ENCODE measurements at regions not wholly inside any gene's neighbourhood (a gene's known extent, or its start where the extent isn't known, plus 50 kb on each side); places are given as distances from the start of the nearest gene placed in this dataset.

DNA sequence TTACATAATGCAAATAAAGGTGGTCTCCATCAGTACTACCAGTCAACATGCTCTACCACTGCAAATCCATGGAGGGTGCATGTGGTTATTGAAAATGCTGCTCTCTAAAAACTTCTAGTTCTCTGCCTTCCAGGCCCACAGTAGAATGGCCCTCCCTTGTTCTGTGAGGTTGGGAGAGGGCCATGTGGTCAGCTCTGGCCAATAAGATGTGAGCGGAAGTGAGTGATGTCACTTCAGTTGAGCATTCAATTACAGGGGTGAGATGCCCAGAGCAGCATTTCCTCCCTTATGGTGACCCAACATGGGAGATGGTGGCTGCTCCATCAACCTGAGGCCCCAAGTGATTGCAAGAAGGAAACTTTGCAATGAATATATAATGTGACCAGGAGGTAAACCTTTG lies 148.8 kb downstream of the CPEB2 start:
- DNase-seq (ENCODE audit: low spot score) = no peak
- intact Hi-C loops (cut with micrococcal nuclease; ENCODE audit: unreplicated experiment) = no loop called here
- no TSS peak for BruUV-seq (replicated peaks)

DNA sequence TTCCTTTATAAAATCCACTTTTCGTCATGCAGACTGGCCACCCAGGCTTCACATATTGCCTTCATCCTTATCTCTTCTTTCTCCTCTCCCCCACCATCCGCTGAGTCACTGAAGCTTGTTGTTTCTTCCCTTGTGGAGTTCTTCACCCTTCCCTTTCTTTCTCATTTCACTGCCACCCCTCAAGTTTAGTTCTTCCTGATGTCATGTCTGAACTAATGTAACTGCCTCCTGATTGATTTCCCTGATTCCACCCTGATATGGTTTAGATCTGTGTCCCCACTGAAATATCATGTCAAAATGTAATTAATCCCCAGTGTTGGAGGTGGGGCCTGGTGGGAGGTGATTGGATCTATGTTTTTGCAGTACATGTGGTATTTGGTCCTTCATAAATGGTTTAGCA lies 151.4 kb downstream of the CPEB2 start:
- no TSS peak for BruUV-seq (replicated peaks)
- no peaks in the 10 kb centered on the region for H3K36me3 ChIP-seq (ENCODE audit: insufficient read depth, low read length, poor library complexity, severe bottlenecking)
- ChIA-PET CTCF (no interaction called here), POLR2A (ENCODE audit: low non-redundant PET) (no interaction called here)
- no peaks in the 10 kb centered on the region for H3K27me3 ChIP-seq (replicated peaks; ENCODE audit: insufficient read depth, low read depth, low read length, poor library complexity)
- intact Hi-C loops (cut with micrococcal nuclease; ENCODE audit: unreplicated experiment) = no loop called here
- TF ChIP-seq, protein P1, sequence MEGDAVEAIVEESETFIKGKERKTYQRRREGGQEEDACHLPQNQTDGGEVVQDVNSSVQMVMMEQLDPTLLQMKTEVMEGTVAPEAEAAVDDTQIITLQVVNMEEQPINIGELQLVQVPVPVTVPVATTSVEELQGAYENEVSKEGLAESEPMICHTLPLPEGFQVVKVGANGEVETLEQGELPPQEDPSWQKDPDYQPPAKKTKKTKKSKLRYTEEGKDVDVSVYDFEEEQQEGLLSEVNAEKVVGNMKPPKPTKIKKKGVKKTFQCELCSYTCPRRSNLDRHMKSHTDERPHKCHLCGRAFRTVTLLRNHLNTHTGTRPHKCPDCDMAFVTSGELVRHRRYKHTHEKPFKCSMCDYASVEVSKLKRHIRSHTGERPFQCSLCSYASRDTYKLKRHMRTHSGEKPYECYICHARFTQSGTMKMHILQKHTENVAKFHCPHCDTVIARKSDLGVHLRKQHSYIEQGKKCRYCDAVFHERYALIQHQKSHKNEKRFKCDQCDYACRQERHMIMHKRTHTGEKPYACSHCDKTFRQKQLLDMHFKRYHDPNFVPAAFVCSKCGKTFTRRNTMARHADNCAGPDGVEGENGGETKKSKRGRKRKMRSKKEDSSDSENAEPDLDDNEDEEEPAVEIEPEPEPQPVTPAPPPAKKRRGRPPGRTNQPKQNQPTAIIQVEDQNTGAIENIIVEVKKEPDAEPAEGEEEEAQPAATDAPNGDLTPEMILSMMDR (conservative IDR thresholded peaks at IDR 0.05; ENCODE audit: low read depth, low read length) = no peak
- TF ChIP-seq EZH2 (IDR thresholded peaks at IDR 0.05; ENCODE audit: borderline replicate concordance, low read depth, low read length, poor library complexity, severe bottlenecking) = no peak
- no peaks in the 10 kb centered on the region for H3K9me3 ChIP-seq (ENCODE audit: low read depth, low read length, poor library complexity, severe bottlenecking)
- H3K27ac ChIP-seq (ENCODE audit: low read depth, low read length, poor library complexity, severe bottlenecking) = no peak overlapping the region
- peaks cover 15% of the 10 kb centered on the region for H3K4me1 ChIP-seq (ENCODE audit: insufficient read depth, low read length, poor library complexity, severe bottlenecking)
- no peak for DNase-seq (ENCODE audit: low spot score)
- H3K4me3 ChIP-seq (ENCODE audit: low read depth, low read length, poor library complexity, severe bottlenecking) = no peak overlapping the region

More for the DNA sequence above, 148.8 kb downstream of the CPEB2 start:
- ChIA-PET CTCF (no interaction called here), POLR2A (ENCODE audit: low non-redundant PET) (no interaction called here)
- H3K27me3 ChIP-seq (replicated peaks; ENCODE audit: insufficient read depth, low read depth, low read length, poor library complexity) = no peaks in the 10 kb centered on the region
- peaks cover 20% of the 10 kb centered on the region for H3K4me1 ChIP-seq (ENCODE audit: insufficient read depth, low read length, poor library complexity, severe bottlenecking)
- no peaks in the 10 kb centered on the region for H3K9me3 ChIP-seq (ENCODE audit: low read depth, low read length, poor library complexity, severe bottlenecking)
- H3K36me3 ChIP-seq (ENCODE audit: insufficient read depth, low read length, poor library complexity, severe bottlenecking) = no peaks in the 10 kb centered on the region
- H3K27ac ChIP-seq (ENCODE audit: low read depth, low read length, poor library complexity, severe bottlenecking) = no peak overlapping the region
- H3K4me3 ChIP-seq (ENCODE audit: low read depth, low read length, poor library complexity, severe bottlenecking) = no peak overlapping the region
- TF ChIP-seq, protein P1 (conservative IDR thresholded peaks at IDR 0.05; ENCODE audit: low read depth, low read length) = no peak
- no peak for TF ChIP-seq EZH2 (IDR thresholded peaks at IDR 0.05; ENCODE audit: borderline replicate concordance, low read depth, low read length, poor library complexity, severe bottlenecking)

DNA sequence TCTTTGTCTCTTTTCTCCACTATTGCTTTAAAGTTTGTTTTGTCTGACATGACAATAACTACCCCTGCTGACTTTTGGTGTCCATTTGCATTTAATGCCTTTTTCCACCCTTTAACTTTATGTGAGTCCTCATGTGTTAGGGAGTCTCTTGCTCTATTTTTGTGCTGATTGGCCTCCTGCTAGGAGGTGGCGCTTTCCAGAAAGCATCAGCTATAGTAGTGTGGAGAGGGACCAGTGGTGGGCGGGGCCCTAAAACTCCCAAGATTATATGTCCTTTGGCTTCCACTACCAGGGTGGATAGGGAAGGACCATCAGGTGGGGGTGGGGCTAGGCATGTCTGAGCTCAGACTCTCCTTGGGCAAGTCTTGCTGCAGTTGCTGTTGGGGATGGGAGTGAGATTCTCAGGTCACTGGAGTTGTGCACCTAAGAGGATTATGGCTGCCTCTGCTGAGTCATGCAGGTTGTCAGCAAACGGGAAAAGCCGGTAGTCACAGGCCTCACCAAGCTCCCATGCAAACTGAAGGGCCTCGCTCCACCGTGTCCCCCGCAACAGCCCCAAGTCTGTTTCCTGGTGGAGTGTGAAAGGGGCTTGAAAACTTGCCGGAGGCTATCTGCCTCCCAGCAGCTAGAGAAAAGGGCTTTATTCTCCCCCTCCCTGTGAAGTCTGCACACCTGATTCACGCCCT lies 156.3 kb downstream of the CPEB2 start:
- no peaks in the 10 kb centered on the region for H3K9me3 ChIP-seq (ENCODE audit: low read depth, low read length, poor library complexity, severe bottlenecking)
- H3K27ac ChIP-seq (ENCODE audit: low read depth, low read length, poor library complexity, severe bottlenecking) = no peak overlapping the region
- ChIA-PET CTCF (interaction anchor here (0.7 kb wide), 1 partner anchor 133 kb away, joined by 8 read pairs; no protein-coding TSS in a partner anchor), POLR2A (ENCODE audit: low non-redundant PET) (no interaction called here)
- no peaks in the 10 kb centered on the region for H3K36me3 ChIP-seq (ENCODE audit: insufficient read depth, low read length, poor library complexity, severe bottlenecking)
- DNase-seq (ENCODE audit: low spot score) = no peak
- H3K4me3 ChIP-seq (ENCODE audit: low read depth, low read length, poor library complexity, severe bottlenecking) = no peak overlapping the region
- no TSS peak for BruUV-seq (replicated peaks)
- intact Hi-C loops (cut with micrococcal nuclease; ENCODE audit: unreplicated experiment) = no loop called here
- no peaks in the 10 kb centered on the region for H3K27me3 ChIP-seq (replicated peaks; ENCODE audit: insufficient read depth, low read depth, low read length, poor library complexity)
- TF ChIP-seq EZH2 (IDR thresholded peaks at IDR 0.05; ENCODE audit: borderline replicate concordance, low read depth, low read length, poor library complexity, severe bottlenecking) = no peak
- TF ChIP-seq, protein P1 (conservative IDR thresholded peaks at IDR 0.05; ENCODE audit: low read depth, low read length) = no peak
- peaks cover 17% of the 10 kb centered on the region for H3K4me1 ChIP-seq (ENCODE audit: insufficient read depth, low read length, poor library complexity, severe bottlenecking)

Data from A673 (cell line).